A549 (cell line): ENCODE measurements at regions not wholly inside any gene's neighbourhood (a gene's known extent, or its start where the extent isn't known, plus 50 kb on each side); places are given as distances from the start of the nearest gene placed in this dataset.

ENCODE experiments used
- BHLHE40 ChIP-seq: IDR thresholded peaks from 2 replicates; pipeline ENCODE4 v1.6.1; 2012; ENCODE audit warnings: low read depth, low read length, inconsistent platforms
- ELK1 ChIP-seq: fragments of 150-350 bp; IDR thresholded peaks from 2 replicates; pipeline ENCODE4 v1.6.1; 2014; ENCODE audit warnings: low read depth, mild to moderate bottlenecking, low read length
- FOSB ChIP-seq: fragments of 250-450 bp; sonication (Bioruptor Pico); IDR thresholded peaks from 2 replicates; pipeline ENCODE4 v1.5.0; 2020; ENCODE audit warnings: mild to moderate bottlenecking, moderate library complexity
- HDAC2 ChIP-seq: fragments of 200-600 bp; sonication (generic); IDR thresholded peaks from 2 replicates; pipeline ENCODE4 v1.6.1; 2016
- KDM5A ChIP-seq: fragments of 200-600 bp; sonication (generic); IDR thresholded peaks from 2 replicates; pipeline ENCODE4 v1.6.1; 2016; ENCODE audit warnings: antibody characterized with exemption, mild to moderate bottlenecking
- MYC ChIP-seq: IDR thresholded peaks from 2 replicates; pipeline ENCODE4 v1.6.1; 2012; ENCODE audit warnings: mild to moderate bottlenecking, inconsistent platforms, low read length, improper control_type of control experiment, borderline replicate concordance
- NR3C1 ChIP-seq: fragments of >200 bp; sonication (Bioruptor Twin); formaldehyde crosslinking; IDR thresholded peaks from 3 replicates; pipeline ENCODE4 v1.6.1; 2017
- PHF8 ChIP-seq: fragments of 200-600 bp; sonication (generic); IDR thresholded peaks from 2 replicates; pipeline ENCODE4 v1.6.1; 2016; ENCODE audit warnings: low read depth, mild to moderate bottlenecking, antibody characterized with exemption, moderate library complexity, borderline replicate concordance
- POLR2A ChIP-seq: IDR thresholded peaks from 2 replicates; pipeline ENCODE4 v1.6.1; 2012; ENCODE audit warnings: mild to moderate bottlenecking, low read length
- RAD21 ChIP-seq, 2 experiments: fragments of >200 bp in 1 of 2; sonication (Bioruptor Twin) in 1 of 2; formaldehyde crosslinking in 1 of 2; IDR thresholded peaks in 1 of 2; conservative IDR thresholded peaks in 1 of 2; 2 replicates in 1 of 2; 3 replicates in 1 of 2; pipeline ENCODE4 v1.6.1; 2012 to 2018; ENCODE audit warnings: inconsistent platforms in 1 of 2
- SREBF2 ChIP-seq: fragments of 450-650 bp; IDR thresholded peaks from 2 replicates; pipeline ENCODE4 v1.6.1; 2014; ENCODE audit warnings: mild to moderate bottlenecking, moderate library complexity
- ZNF302 ChIP-seq: fragments of 250-450 bp; sonication (Bioruptor Pico); IDR thresholded peaks from 2 replicates; pipeline ENCODE4 v1.9.0; 2021; ENCODE audit warnings: inconsistent platforms, mild to moderate bottlenecking, moderate library complexity
- TF ChIP-seq, protein P1 (sequence below): fragments of >200 bp; sonication (Bioruptor Twin); formaldehyde crosslinking; IDR thresholded peaks from 3 replicates; pipeline ENCODE4 v1.5.1; 2016

DNA sequence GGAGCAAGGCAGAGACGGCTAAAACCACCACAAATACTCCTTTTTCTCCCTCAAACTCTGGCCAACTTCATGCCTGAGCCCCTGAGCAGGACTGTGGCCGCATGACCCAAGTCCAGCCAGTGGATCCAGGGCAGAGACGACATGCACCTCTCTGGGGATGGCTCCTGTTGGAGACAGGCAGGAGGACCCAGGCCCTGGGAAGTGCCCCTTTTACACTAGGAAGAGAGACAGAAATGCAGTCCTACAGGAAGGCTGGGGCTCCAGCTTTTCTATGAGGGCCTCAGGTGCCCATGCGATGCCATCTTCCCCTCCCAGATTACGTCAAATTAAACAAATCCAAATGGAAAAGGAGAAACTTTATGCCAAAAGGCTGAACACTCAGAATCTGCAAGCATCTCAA, 498.0 kb downstream of the BRD1 start:
- TF ChIP-seq POLR2A (no peak), HDAC2 (no peak), RAD21 (conservative IDR thresholded peaks at IDR 0.05 in 1 of 2, IDR thresholded peaks at IDR 0.05 in 1 of 2) (no peak), ZNF302 (CRISPR knock-in tag) (no peak), FOSB (no peak), NR3C1 (no peak), KDM5A (no peak), MYC (no peak), ELK1 (no peak), PHF8 (no peak), BHLHE40 (no peak), SREBF2 (no peak)
- TF ChIP-seq, protein P1, sequence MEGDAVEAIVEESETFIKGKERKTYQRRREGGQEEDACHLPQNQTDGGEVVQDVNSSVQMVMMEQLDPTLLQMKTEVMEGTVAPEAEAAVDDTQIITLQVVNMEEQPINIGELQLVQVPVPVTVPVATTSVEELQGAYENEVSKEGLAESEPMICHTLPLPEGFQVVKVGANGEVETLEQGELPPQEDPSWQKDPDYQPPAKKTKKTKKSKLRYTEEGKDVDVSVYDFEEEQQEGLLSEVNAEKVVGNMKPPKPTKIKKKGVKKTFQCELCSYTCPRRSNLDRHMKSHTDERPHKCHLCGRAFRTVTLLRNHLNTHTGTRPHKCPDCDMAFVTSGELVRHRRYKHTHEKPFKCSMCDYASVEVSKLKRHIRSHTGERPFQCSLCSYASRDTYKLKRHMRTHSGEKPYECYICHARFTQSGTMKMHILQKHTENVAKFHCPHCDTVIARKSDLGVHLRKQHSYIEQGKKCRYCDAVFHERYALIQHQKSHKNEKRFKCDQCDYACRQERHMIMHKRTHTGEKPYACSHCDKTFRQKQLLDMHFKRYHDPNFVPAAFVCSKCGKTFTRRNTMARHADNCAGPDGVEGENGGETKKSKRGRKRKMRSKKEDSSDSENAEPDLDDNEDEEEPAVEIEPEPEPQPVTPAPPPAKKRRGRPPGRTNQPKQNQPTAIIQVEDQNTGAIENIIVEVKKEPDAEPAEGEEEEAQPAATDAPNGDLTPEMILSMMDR = no peak
